ENCODE measurements at regions not wholly inside any gene's neighbourhood (a gene's known extent, or its start where the extent isn't known, plus 50 kb on each side); places are given as distances from the start of the nearest gene placed in this dataset.
"Not testable (repeated sequence)": the region's sequence is repeated elsewhere in the genome, so short reads cannot be mapped to it uniquely, and the experiment has no call there.

DNA sequence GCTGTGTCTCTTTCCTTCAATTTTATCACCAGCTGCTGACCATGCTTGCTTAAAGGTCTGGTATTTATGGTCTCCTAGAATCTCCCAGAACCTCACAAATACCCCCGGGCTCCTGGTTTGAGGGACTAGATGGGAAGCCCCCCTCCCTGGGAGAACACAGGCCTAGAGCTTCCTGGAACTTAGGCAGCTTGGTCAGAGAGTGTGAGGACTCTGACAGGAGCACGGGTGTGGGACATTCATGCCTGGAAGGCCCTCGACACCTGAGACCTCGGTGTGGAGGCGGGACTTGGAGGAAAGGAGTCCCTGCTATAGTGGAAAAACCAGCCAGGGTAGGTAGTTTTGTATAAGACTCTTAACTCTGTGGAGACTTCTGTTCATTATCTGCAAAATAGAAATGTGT is 211.5 kb upstream of the PLGLB2 start:
- not testable (repeated sequence) for H3K36me3 ChIP-seq (ENCODE audit: insufficient read depth); H3K4me2 ChIP-seq; H3K27ac ChIP-seq

DNA sequence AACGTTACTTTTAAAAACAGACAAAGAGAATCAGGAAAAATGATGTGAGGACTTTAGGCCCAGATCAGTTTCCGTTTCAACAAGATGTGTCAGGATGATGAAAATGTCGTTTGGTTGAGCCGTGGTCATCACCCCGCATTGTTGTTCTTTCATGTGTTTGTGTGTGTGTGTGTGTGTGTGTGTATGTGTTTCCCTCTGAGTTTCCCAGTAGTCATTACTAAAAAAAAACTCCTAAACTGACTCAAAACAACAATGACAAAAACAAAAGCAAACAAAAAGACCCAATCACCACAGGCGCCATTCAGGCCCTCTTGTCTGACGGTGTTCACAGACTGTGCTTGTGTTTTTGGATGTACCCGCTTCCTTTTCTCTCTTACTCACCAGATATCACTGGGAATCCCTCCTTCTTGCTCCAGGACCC is 210.6 kb upstream of the PLGLB2 start:
- H2AFZ ChIP-seq (ENCODE audit: low read depth); H3K27me3 ChIP-seq (ENCODE audit: insufficient read depth, low read depth); H3K4me2 ChIP-seq; H4K20me1 ChIP-seq (ENCODE audit: insufficient read depth); H3K79me2 ChIP-seq (ENCODE audit: insufficient read depth, low read depth); H3K4me1 ChIP-seq (ENCODE audit: low read depth, poor library complexity, severe bottlenecking); H3K36me3 ChIP-seq (ENCODE audit: insufficient read depth); H3K27ac ChIP-seq; H3K9ac ChIP-seq; H3K4me3 ChIP-seq (IDR thresholded peaks at IDR 0.05; ENCODE audit: insufficient read depth, low read depth, low read length): not testable (repeated sequence)

More for the DNA sequence above, 211.5 kb upstream of the PLGLB2 start:
- H3K4me3 ChIP-seq (IDR thresholded peaks at IDR 0.05; ENCODE audit: insufficient read depth, low read depth, low read length); H2AFZ ChIP-seq (ENCODE audit: low read depth); H3K79me2 ChIP-seq (ENCODE audit: insufficient read depth, low read depth); H3K27me3 ChIP-seq (ENCODE audit: insufficient read depth, low read depth); H4K20me1 ChIP-seq (ENCODE audit: insufficient read depth); H3K9ac ChIP-seq; H3K4me1 ChIP-seq (ENCODE audit: low read depth, poor library complexity, severe bottlenecking): not testable (repeated sequence)

DNA sequence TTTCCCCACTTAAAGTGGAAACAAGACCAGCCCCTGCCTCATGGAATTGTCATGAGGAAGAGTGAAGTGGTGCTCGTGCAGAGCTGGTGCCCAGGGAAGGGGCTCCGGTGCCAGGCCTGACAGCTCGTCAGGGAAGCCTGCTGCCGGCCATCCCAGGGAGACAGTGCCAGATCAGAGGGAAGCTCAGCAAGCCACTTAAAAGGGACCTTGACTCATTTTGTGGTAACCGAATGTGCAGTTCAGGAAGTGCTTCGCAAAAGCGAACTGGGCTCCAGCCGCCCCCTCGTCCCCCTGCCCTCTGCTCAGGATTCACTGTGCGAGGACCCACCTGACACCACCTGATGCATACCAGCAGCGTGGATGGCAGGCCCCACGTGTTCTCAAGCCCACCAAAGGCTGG is 209.6 kb upstream of the PLGLB2 start:
- H3K9ac ChIP-seq; H2AFZ ChIP-seq (ENCODE audit: low read depth); H3K27me3 ChIP-seq (ENCODE audit: insufficient read depth, low read depth); H3K4me1 ChIP-seq (ENCODE audit: low read depth, poor library complexity, severe bottlenecking); H3K36me3 ChIP-seq (ENCODE audit: insufficient read depth); H3K27ac ChIP-seq; H3K4me3 ChIP-seq (IDR thresholded peaks at IDR 0.05; ENCODE audit: insufficient read depth, low read depth, low read length); H3K4me2 ChIP-seq; H4K20me1 ChIP-seq (ENCODE audit: insufficient read depth); H3K79me2 ChIP-seq (ENCODE audit: insufficient read depth, low read depth): not testable (repeated sequence)

DNA sequence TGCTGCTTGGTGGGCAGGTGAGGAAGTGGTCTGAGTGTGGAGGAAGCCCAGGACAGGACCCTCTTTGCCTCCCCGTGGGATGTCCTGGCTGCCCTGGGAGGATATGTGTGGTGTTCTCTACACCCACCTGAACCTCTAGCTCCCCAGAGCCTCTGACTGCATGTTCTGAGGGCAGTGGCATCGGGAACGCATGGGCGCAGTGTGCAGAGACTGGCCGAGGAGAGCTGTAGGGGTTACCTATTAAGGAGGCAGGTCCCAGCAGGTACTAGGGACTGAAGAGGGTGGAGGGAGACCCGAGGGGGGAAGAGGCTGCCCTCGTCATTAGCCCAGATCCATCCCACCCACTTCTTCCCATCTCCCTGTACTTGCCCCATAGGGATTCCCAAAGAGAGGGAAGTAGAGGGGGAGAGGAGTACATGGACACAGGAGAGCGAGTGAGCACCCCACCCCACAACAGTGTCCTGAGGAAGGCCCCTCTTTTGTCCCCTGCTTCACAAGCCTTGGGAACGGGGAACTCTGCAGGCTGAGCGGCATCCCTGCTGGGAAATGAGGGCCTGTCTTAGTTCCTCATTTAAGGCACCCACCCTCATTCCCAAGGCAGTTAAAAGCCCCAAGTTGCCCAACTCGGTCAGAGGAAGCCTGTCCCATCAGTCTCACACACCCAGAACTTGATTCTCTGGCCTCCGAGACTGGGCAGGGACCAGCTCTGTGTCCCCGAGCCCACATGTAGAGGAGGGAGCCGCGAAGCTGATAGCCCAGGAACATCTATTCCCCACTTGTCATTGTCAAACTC is 208.5 kb upstream of the PLGLB2 start:
- not testable (repeated sequence) for H3K4me3 ChIP-seq (IDR thresholded peaks at IDR 0.05; ENCODE audit: insufficient read depth, low read depth, low read length); H4K20me1 ChIP-seq (ENCODE audit: insufficient read depth); H3K4me1 ChIP-seq (ENCODE audit: low read depth, poor library complexity, severe bottlenecking); H3K4me2 ChIP-seq; H2AFZ ChIP-seq (ENCODE audit: low read depth); H3K79me2 ChIP-seq (ENCODE audit: insufficient read depth, low read depth); H3K36me3 ChIP-seq (ENCODE audit: insufficient read depth); H3K27ac ChIP-seq; H3K27me3 ChIP-seq (ENCODE audit: insufficient read depth, low read depth); H3K9ac ChIP-seq

DNA sequence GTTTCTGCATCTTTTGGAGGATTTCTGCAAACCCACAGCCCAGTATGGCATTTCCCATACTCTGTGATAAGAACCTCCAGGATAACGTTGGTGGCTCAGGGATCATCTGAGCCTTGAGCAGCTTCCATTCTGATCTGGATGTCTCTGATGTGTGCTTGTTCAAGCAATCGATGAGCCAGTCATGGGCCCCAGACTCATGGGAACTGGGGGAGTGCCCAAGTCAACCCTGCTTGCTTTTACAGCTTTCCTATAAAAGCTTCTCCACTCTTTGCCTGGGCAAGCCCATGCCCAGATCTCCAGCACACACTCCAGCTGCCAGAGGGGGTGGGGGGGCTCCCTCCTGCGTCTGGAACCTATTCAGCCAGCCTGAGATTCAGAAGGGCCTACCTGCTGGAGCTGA is 207.6 kb upstream of the PLGLB2 start:
- not testable (repeated sequence) for H3K4me2 ChIP-seq; H3K4me3 ChIP-seq (IDR thresholded peaks at IDR 0.05; ENCODE audit: insufficient read depth, low read depth, low read length); H3K9ac ChIP-seq; H4K20me1 ChIP-seq (ENCODE audit: insufficient read depth); H2AFZ ChIP-seq (ENCODE audit: low read depth); H3K27ac ChIP-seq; H3K27me3 ChIP-seq (ENCODE audit: insufficient read depth, low read depth); H3K4me1 ChIP-seq (ENCODE audit: low read depth, poor library complexity, severe bottlenecking); H3K79me2 ChIP-seq (ENCODE audit: insufficient read depth, low read depth); H3K36me3 ChIP-seq (ENCODE audit: insufficient read depth)

DNA sequence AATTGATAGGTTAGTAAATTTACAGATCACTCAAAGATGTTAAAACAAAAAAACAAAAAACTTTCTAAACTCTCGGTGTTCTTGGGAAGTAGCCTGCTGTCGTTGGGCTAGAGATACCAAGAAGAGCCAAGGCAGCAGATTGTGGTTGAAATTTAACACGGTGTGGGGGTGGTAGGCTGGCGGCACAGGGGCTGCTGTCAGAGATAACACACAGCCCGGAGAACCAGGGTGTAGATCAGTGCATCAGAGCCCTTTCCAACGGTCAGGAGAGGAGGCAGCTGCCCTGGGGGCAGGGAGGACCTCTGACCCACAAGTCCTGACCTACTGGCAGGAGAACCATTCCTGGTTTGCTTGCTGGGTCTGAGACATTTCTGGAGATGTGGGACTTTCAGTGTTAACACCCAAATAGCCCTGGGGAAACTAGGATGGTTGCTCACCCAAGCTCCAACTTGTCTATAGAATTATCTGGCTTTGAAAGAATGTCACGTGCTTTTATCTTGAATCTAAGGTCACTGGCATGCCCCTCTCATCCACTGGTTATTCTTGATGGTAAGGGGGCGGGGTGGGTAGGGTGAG is 205.2 kb upstream of the PLGLB2 start:
- not testable (repeated sequence) for H3K4me2 ChIP-seq; H3K4me1 ChIP-seq (ENCODE audit: low read depth, poor library complexity, severe bottlenecking); H3K4me3 ChIP-seq (IDR thresholded peaks at IDR 0.05; ENCODE audit: insufficient read depth, low read depth, low read length); H4K20me1 ChIP-seq (ENCODE audit: insufficient read depth); H3K36me3 ChIP-seq (ENCODE audit: insufficient read depth); H3K79me2 ChIP-seq (ENCODE audit: insufficient read depth, low read depth); H3K27me3 ChIP-seq (ENCODE audit: insufficient read depth, low read depth); H3K9ac ChIP-seq; H3K27ac ChIP-seq; H2AFZ ChIP-seq (ENCODE audit: low read depth)

DNA sequence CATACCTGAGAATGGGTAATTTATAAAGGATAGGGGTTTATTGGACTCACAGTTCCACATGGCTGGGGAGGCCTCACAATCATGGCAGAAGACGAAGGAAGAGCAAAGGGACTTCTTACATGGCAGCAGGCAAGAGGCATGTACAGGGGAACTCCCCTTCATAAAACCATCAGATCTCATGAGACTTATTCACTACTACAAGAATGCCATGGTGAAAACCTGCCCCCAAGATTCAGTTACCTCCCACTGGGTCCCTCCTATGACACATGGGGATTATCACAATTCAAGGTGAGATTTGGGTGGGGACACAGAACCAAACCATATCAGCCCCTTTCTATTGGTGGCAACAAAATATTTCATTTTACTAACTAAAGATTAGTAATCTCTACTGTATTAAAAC is 204.1 kb upstream of the PLGLB2 start:
- H3K9ac ChIP-seq; H3K27me3 ChIP-seq (ENCODE audit: insufficient read depth, low read depth); H3K79me2 ChIP-seq (ENCODE audit: insufficient read depth, low read depth); H3K4me3 ChIP-seq (IDR thresholded peaks at IDR 0.05; ENCODE audit: insufficient read depth, low read depth, low read length); H3K4me1 ChIP-seq (ENCODE audit: low read depth, poor library complexity, severe bottlenecking); H4K20me1 ChIP-seq (ENCODE audit: insufficient read depth); H2AFZ ChIP-seq (ENCODE audit: low read depth); H3K27ac ChIP-seq; H3K36me3 ChIP-seq (ENCODE audit: insufficient read depth); H3K4me2 ChIP-seq: not testable (repeated sequence)

DNA sequence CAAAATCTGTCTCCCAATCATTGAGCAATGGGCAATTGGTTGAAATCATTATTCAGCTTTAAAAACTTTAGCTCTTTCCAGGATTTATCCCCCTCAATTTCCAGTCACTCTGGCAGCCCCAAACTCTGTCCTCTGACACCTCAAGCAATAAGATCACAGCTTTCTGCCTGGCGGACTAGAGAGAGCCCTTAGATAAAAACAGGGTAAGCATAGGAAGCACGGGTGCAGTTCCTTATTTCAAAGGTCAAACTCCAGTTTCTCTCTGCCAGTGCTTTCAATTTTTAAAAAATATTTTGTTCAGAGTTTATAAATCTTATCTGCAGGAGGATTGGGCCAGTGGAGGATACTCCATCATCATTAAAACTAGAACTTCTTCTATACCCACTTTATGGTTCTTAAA is 200.8 kb upstream of the PLGLB2 start:
- H3K4me3 ChIP-seq (IDR thresholded peaks at IDR 0.05; ENCODE audit: insufficient read depth, low read depth, low read length); H2AFZ ChIP-seq (ENCODE audit: low read depth); H3K27me3 ChIP-seq (ENCODE audit: insufficient read depth, low read depth); H3K79me2 ChIP-seq (ENCODE audit: insufficient read depth, low read depth); H3K9ac ChIP-seq; H3K36me3 ChIP-seq (ENCODE audit: insufficient read depth); H3K4me2 ChIP-seq; H3K4me1 ChIP-seq (ENCODE audit: low read depth, poor library complexity, severe bottlenecking); H3K27ac ChIP-seq; H4K20me1 ChIP-seq (ENCODE audit: insufficient read depth): not testable (repeated sequence)

DNA sequence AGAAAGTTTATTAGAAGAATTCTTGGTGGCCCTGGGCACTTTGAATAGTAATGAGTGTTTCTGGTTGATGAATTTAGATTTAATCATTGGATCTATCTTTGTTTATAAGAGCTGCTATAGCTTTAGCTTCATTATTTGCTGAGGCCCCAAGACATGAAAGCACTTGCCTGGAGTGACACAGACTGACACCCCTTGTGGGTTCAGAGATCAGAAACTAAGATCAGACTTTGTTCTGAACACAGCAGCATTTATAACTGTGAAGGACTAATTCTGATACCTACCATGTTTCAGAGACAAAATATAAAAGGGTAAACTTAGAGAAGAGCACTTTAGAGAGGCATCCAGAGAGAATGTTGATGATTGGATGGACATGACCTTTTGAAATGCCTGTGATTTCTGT is 199.9 kb upstream of the PLGLB2 start:
- H2AFZ ChIP-seq (ENCODE audit: low read depth); H3K4me3 ChIP-seq (IDR thresholded peaks at IDR 0.05; ENCODE audit: insufficient read depth, low read depth, low read length); H3K79me2 ChIP-seq (ENCODE audit: insufficient read depth, low read depth); H4K20me1 ChIP-seq (ENCODE audit: insufficient read depth); H3K4me2 ChIP-seq; H3K4me1 ChIP-seq (ENCODE audit: low read depth, poor library complexity, severe bottlenecking); H3K27me3 ChIP-seq (ENCODE audit: insufficient read depth, low read depth); H3K9ac ChIP-seq; H3K36me3 ChIP-seq (ENCODE audit: insufficient read depth); H3K27ac ChIP-seq: not testable (repeated sequence)

DNA sequence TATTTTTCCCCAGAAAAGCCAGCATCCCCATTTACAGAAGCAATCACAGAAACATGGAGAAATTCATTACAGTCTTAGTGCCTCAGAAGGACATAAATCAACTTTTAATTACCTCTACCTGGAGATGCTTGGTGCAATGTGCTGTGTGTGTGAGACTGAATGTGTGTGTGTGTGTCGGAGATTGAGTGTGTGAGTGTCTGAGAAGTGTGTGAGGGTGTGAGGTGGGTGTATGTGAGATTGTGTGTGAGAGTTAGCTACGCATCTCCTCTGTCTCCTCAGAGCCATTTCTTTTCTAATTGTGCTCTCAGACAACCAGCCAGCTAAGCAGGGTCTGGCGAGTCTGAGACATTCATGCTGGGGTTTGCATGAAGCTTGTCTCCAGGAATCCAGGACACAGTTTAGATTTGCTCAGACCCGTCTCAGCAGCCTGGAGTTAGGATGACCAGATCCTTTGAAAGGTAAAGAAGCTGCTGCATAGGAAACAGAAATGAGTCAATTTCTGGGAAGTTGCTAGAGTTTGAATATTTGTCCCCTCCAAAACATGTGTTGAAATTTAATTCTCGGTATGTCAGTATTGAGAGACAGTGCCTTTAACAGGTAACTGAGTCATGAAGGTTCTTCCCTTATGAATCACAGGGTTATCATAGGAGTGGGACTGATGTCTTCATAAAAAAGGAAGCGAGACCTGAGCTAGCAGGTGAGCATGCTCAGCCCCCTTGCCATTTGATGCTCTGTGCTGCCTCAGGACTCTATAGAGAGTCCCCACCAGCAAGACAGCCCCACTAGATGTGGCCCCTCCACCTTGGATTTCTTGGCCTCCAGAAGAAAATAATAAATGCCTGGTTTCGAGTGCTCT is 199.0 kb upstream of the PLGLB2 start:
- H3K36me3 ChIP-seq (ENCODE audit: insufficient read depth); H2AFZ ChIP-seq (ENCODE audit: low read depth); H4K20me1 ChIP-seq (ENCODE audit: insufficient read depth); H3K79me2 ChIP-seq (ENCODE audit: insufficient read depth, low read depth); H3K9ac ChIP-seq; H3K4me1 ChIP-seq (ENCODE audit: low read depth, poor library complexity, severe bottlenecking); H3K27ac ChIP-seq; H3K27me3 ChIP-seq (ENCODE audit: insufficient read depth, low read depth); H3K4me3 ChIP-seq (IDR thresholded peaks at IDR 0.05; ENCODE audit: insufficient read depth, low read depth, low read length); H3K4me2 ChIP-seq: not testable (repeated sequence)
